ENCODE measurements at regions not wholly inside any gene's neighbourhood (a gene's known extent, or its start where the extent isn't known, plus 50 kb on each side); places are given as distances from the start of the nearest gene placed in this dataset.

GRCh38 chr11:91178366-91178765, 955.5 kb upstream of the CHORDC1 start:
- Histone ChIP-seq H3K27me3 (replicated peaks in 1 of 2; ENCODE audit: control insufficient read depth in 2 of 2, extremely low read depth in 1 of 2, insufficient read depth in 2 of 2, low read length in 1 of 2) (no peaks in the 10 kb centered on the region), H3K4me1 (ENCODE audit: control insufficient read depth in 1 of 2, extremely low read depth in 1 of 2, insufficient read depth in 2 of 2, low read length in 2 of 2) (no peaks in the 10 kb centered on the region), H3K9me3 (no peaks in the 10 kb centered on the region), H3K27ac (ENCODE audit: low read length) (no peak overlapping the region), H3K4me3 (ENCODE audit: control insufficient read depth in 1 of 2, extremely low read depth in 1 of 2, low read length in 1 of 2) (no peak overlapping the region), H3K36me3 (ENCODE audit: control insufficient read depth in 2 of 2, extremely low read depth in 1 of 2, insufficient read depth in 1 of 2, low read length in 1 of 2) (no peaks in the 10 kb centered on the region)
- POLR2A ChIA-PET: no interaction called here
- Mint-ChIP-seq H3K4me1 (no peaks in the 10 kb centered on the region), H3K27me3 (no peaks in the 10 kb centered on the region), H3K4me3 (no peak overlapping the region), H3K27ac (no peak overlapping the region), H3K36me3 (no peaks in the 10 kb centered on the region), H3K9me3 (peaks cover 14 to 25% (median 15%) of the 10 kb centered on the region in 3 donors)
- no CpG with 5 or more reads among the region's 1 CpG for WGBS (ENCODE audit: insufficient coverage)
- no peak for DNase-seq
- no peak for ATAC-seq (replicated peaks in 1 of 4)
- CTCF ChIA-PET: no interaction called here

GRCh38 chr11:91174734-91175133, 951.9 kb upstream of the CHORDC1 start:
- H3K9me3 Mint-ChIP-seq: peaks cover 13 to 20% (median 16%) of the 10 kb centered on the region in 3 donors
- H3K27ac Mint-ChIP-seq: no peak overlapping the region
- H3K4me3 Mint-ChIP-seq: no peak overlapping the region
- ATAC-seq (replicated peaks in 1 of 4) (no peak), DNase-seq (no peak)
- H3K27me3 ChIP-seq (replicated peaks in 1 of 2; ENCODE audit: control insufficient read depth in 2 of 2, extremely low read depth in 1 of 2, insufficient read depth in 2 of 2, low read length in 1 of 2): no peaks in the 10 kb centered on the region
- no peaks in the 10 kb centered on the region for H3K9me3 ChIP-seq
- no peaks in the 10 kb centered on the region for H3K27me3 Mint-ChIP-seq
- H3K27ac ChIP-seq (ENCODE audit: low read length): no peak overlapping the region
- no peak overlapping the region for H3K4me3 ChIP-seq (ENCODE audit: control insufficient read depth in 1 of 2, extremely low read depth in 1 of 2, low read length in 1 of 2)
- CTCF ChIA-PET: no interaction called here
- no peaks in the 10 kb centered on the region for H3K36me3 ChIP-seq (ENCODE audit: control insufficient read depth in 2 of 2, extremely low read depth in 1 of 2, insufficient read depth in 1 of 2, low read length in 1 of 2)
- POLR2A ChIA-PET: no interaction called here
- H3K4me1 Mint-ChIP-seq: no peaks in the 10 kb centered on the region
- no peaks in the 10 kb centered on the region for H3K36me3 Mint-ChIP-seq
- H3K4me1 ChIP-seq (ENCODE audit: control insufficient read depth in 1 of 2, extremely low read depth in 1 of 2, insufficient read depth in 2 of 2, low read length in 2 of 2): no peaks in the 10 kb centered on the region

GRCh38 chr11:91174193-91174592, 951.3 kb upstream of the CHORDC1 start:
- H3K4me1 Mint-ChIP-seq: no peaks in the 10 kb centered on the region
- WGBS (ENCODE audit: insufficient coverage): 86% methylated on average over 1 of the region's 2 CpGs
- no peak for ATAC-seq (replicated peaks in 1 of 4)
- H3K9me3 ChIP-seq: no peaks in the 10 kb centered on the region
- H3K4me1 ChIP-seq (ENCODE audit: control insufficient read depth in 1 of 2, extremely low read depth in 1 of 2, insufficient read depth in 2 of 2, low read length in 2 of 2): no peaks in the 10 kb centered on the region
- H3K9me3 Mint-ChIP-seq: peaks cover 14 to 20% (median 16%) of the 10 kb centered on the region in 3 donors
- ChIA-PET POLR2A (no interaction called here), CTCF (no interaction called here)
- H3K27me3 ChIP-seq (replicated peaks in 1 of 2; ENCODE audit: control insufficient read depth in 2 of 2, extremely low read depth in 1 of 2, insufficient read depth in 2 of 2, low read length in 1 of 2): no peaks in the 10 kb centered on the region
- no peak overlapping the region for H3K4me3 ChIP-seq (ENCODE audit: control insufficient read depth in 1 of 2, extremely low read depth in 1 of 2, low read length in 1 of 2)
- H3K27me3 Mint-ChIP-seq: no peaks in the 10 kb centered on the region
- no peak overlapping the region for H3K4me3 Mint-ChIP-seq
- no peak for DNase-seq
- no peaks in the 10 kb centered on the region for H3K36me3 Mint-ChIP-seq
- H3K27ac ChIP-seq (ENCODE audit: low read length): no peak overlapping the region
- H3K36me3 ChIP-seq (ENCODE audit: control insufficient read depth in 2 of 2, extremely low read depth in 1 of 2, insufficient read depth in 1 of 2, low read length in 1 of 2): no peaks in the 10 kb centered on the region
- no peak overlapping the region for H3K27ac Mint-ChIP-seq

GRCh38 chr11:91173701-91174100, 950.9 kb upstream of the CHORDC1 start:
- ChIA-PET POLR2A (no interaction called here), CTCF (no interaction called here)
- H3K36me3 ChIP-seq (ENCODE audit: control insufficient read depth in 2 of 2, extremely low read depth in 1 of 2, insufficient read depth in 1 of 2, low read length in 1 of 2): no peaks in the 10 kb centered on the region
- H3K27ac Mint-ChIP-seq: no peak overlapping the region
- H3K4me3 ChIP-seq (ENCODE audit: control insufficient read depth in 1 of 2, extremely low read depth in 1 of 2, low read length in 1 of 2): no peak overlapping the region
- H3K27me3 Mint-ChIP-seq: no peaks in the 10 kb centered on the region
- ATAC-seq (replicated peaks in 1 of 4): no peak
- H3K27ac ChIP-seq (ENCODE audit: low read length): no peak overlapping the region
- DNase-seq: no peak
- no peaks in the 10 kb centered on the region for H3K27me3 ChIP-seq (replicated peaks in 1 of 2; ENCODE audit: control insufficient read depth in 2 of 2, extremely low read depth in 1 of 2, insufficient read depth in 2 of 2, low read length in 1 of 2)
- H3K9me3 Mint-ChIP-seq: peaks cover 16 to 20% (median 17%) of the 10 kb centered on the region in 3 donors
- H3K36me3 Mint-ChIP-seq: no peaks in the 10 kb centered on the region
- no peaks in the 10 kb centered on the region for H3K4me1 ChIP-seq (ENCODE audit: control insufficient read depth in 1 of 2, extremely low read depth in 1 of 2, insufficient read depth in 2 of 2, low read length in 2 of 2)
- no peaks in the 10 kb centered on the region for H3K4me1 Mint-ChIP-seq
- no peaks in the 10 kb centered on the region for H3K9me3 ChIP-seq
- no peak overlapping the region for H3K4me3 Mint-ChIP-seq

GRCh38 chr11:91170711-91171110, 947.9 kb upstream of the CHORDC1 start:
- H3K9me3 ChIP-seq: no peaks in the 10 kb centered on the region
- Mint-ChIP-seq H3K36me3 (no peaks in the 10 kb centered on the region), H3K27me3 (no peaks in the 10 kb centered on the region), H3K4me3 (no peak overlapping the region), H3K27ac (no peak overlapping the region), H3K4me1 (no peaks in the 10 kb centered on the region), H3K9me3 (peaks cover 12 to 17% (median 13%) of the 10 kb centered on the region in 3 donors)
- no peak for DNase-seq
- no peak overlapping the region for H3K4me3 ChIP-seq (ENCODE audit: control insufficient read depth in 1 of 2, extremely low read depth in 1 of 2, low read length in 1 of 2)
- ChIA-PET CTCF (no interaction called here), POLR2A (no interaction called here)
- H3K4me1 ChIP-seq (ENCODE audit: control insufficient read depth in 1 of 2, extremely low read depth in 1 of 2, insufficient read depth in 2 of 2, low read length in 2 of 2): no peaks in the 10 kb centered on the region
- no peaks in the 10 kb centered on the region for H3K36me3 ChIP-seq (ENCODE audit: control insufficient read depth in 2 of 2, extremely low read depth in 1 of 2, insufficient read depth in 1 of 2, low read length in 1 of 2)
- no peaks in the 10 kb centered on the region for H3K27me3 ChIP-seq (replicated peaks in 1 of 2; ENCODE audit: control insufficient read depth in 2 of 2, extremely low read depth in 1 of 2, insufficient read depth in 2 of 2, low read length in 1 of 2)
- H3K27ac ChIP-seq (ENCODE audit: low read length): no peak overlapping the region
- ATAC-seq (replicated peaks in 1 of 4): no peak

GRCh38 chr11:91164452-91164822, 941.6 kb upstream of the CHORDC1 start:
- WGBS (ENCODE audit: insufficient coverage): 71% methylated on average over 1 of the region's 3 CpGs
- CTCF ChIA-PET: no interaction called here
- H3K4me3 Mint-ChIP-seq: no peak overlapping the region

GRCh38 chr11:91163619-91164451, 941.0 kb upstream of the CHORDC1 start:
- H3K36me3 ChIP-seq (ENCODE audit: control insufficient read depth in 2 of 2, extremely low read depth in 1 of 2, insufficient read depth in 1 of 2, low read length in 1 of 2): no peaks in the 10 kb centered on the region
- no peak overlapping the region for H3K27ac ChIP-seq (ENCODE audit: low read length)
- Mint-ChIP-seq H3K27ac (no peak overlapping the region), H3K27me3 (no peaks in the 10 kb centered on the region), H3K36me3 (no peaks in the 10 kb centered on the region), H3K9me3 (peaks cover 7 to 10% (median 9%) of the 10 kb centered on the region in 3 donors), H3K4me3 (no peak overlapping the region), H3K4me1 (no peaks in the 10 kb centered on the region)
- ATAC-seq (replicated peaks in 1 of 4) (no peak), DNase-seq (no peak)
- no peaks in the 10 kb centered on the region for H3K4me1 ChIP-seq (ENCODE audit: control insufficient read depth in 1 of 2, extremely low read depth in 1 of 2, insufficient read depth in 2 of 2, low read length in 2 of 2)
- ChIA-PET POLR2A (no interaction called here), CTCF (no interaction called here)
- H3K4me3 ChIP-seq (ENCODE audit: control insufficient read depth in 1 of 2, extremely low read depth in 1 of 2, low read length in 1 of 2): no peak overlapping the region
- 29% methylated on average over 1 of the region's 2 CpGs for WGBS (ENCODE audit: insufficient coverage)
- no peaks in the 10 kb centered on the region for H3K27me3 ChIP-seq (replicated peaks in 1 of 2; ENCODE audit: control insufficient read depth in 2 of 2, extremely low read depth in 1 of 2, insufficient read depth in 2 of 2, low read length in 1 of 2)
- no peaks in the 10 kb centered on the region for H3K9me3 ChIP-seq

More at GRCh38 chr11:91164452-91164822, 941.6 kb upstream of the CHORDC1 start:
- H3K27me3 ChIP-seq (replicated peaks in 1 of 2; ENCODE audit: control insufficient read depth in 2 of 2, extremely low read depth in 1 of 2, insufficient read depth in 2 of 2, low read length in 1 of 2): no peaks in the 10 kb centered on the region
- DNase-seq (no peak), ATAC-seq (replicated peaks in 1 of 4) (no peak)
- H3K36me3 ChIP-seq (ENCODE audit: control insufficient read depth in 2 of 2, extremely low read depth in 1 of 2, insufficient read depth in 1 of 2, low read length in 1 of 2): no peaks in the 10 kb centered on the region
- no peak overlapping the region for H3K4me3 ChIP-seq (ENCODE audit: control insufficient read depth in 1 of 2, extremely low read depth in 1 of 2, low read length in 1 of 2)
- H3K27ac Mint-ChIP-seq: no peak overlapping the region
- no peaks in the 10 kb centered on the region for H3K4me1 Mint-ChIP-seq
- H3K9me3 Mint-ChIP-seq: peaks cover 7 to 15% (median 9%) of the 10 kb centered on the region in 3 donors
- H3K9me3 ChIP-seq: no peaks in the 10 kb centered on the region
- H3K36me3 Mint-ChIP-seq: no peaks in the 10 kb centered on the region
- POLR2A ChIA-PET: no interaction called here
- H3K27ac ChIP-seq (ENCODE audit: low read length): no peak overlapping the region
- H3K4me1 ChIP-seq (ENCODE audit: control insufficient read depth in 1 of 2, extremely low read depth in 1 of 2, insufficient read depth in 2 of 2, low read length in 2 of 2): no peaks in the 10 kb centered on the region
- H3K27me3 Mint-ChIP-seq: no peaks in the 10 kb centered on the region
